Vagina (tissue), 2 donors: ENCODE measurements at regions not wholly inside any gene's neighbourhood (a gene's known extent, or its start where the extent isn't known, plus 50 kb on each side); places are given as distances from the start of the nearest gene placed in this dataset.
"Not testable (repeated sequence)": the region's sequence is repeated elsewhere in the genome, so short reads cannot be mapped to it uniquely, and the experiment has no call there.

ENCODE experiments used
- POLR2A ChIP-seq, 2 donors: fragments of 450-650 bp; IDR thresholded peaks; one replicate each; pipeline ENCODE4 v1.6.1; 2017; ENCODE audit warnings: antibody characterized with exemption in 2 of 2, mild to moderate bottlenecking in 2 of 2, moderate library complexity in 2 of 2
- TF ChIP-seq, protein P1 (sequence below), 3 experiments: fragments of 450-650 bp in 2 of 3; fragments of 200-600 bp in 1 of 3; sonication (generic) in 1 of 3; IDR thresholded peaks; one replicate each; pipeline ENCODE4 v1.5.1; 2017 to 2019; ENCODE audit warnings: antibody characterized with exemption in 3 of 3, mild to moderate bottlenecking in 2 of 3, moderate library complexity in 2 of 3

GRCh38 chr6:168168330-168168729 is 89.3 kb upstream of the FRMD1 start:
- TF ChIP-seq, protein P1, sequence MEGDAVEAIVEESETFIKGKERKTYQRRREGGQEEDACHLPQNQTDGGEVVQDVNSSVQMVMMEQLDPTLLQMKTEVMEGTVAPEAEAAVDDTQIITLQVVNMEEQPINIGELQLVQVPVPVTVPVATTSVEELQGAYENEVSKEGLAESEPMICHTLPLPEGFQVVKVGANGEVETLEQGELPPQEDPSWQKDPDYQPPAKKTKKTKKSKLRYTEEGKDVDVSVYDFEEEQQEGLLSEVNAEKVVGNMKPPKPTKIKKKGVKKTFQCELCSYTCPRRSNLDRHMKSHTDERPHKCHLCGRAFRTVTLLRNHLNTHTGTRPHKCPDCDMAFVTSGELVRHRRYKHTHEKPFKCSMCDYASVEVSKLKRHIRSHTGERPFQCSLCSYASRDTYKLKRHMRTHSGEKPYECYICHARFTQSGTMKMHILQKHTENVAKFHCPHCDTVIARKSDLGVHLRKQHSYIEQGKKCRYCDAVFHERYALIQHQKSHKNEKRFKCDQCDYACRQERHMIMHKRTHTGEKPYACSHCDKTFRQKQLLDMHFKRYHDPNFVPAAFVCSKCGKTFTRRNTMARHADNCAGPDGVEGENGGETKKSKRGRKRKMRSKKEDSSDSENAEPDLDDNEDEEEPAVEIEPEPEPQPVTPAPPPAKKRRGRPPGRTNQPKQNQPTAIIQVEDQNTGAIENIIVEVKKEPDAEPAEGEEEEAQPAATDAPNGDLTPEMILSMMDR (IDR thresholded peaks at IDR 0.05): not testable (repeated sequence)
- TF ChIP-seq POLR2A (IDR thresholded peaks at IDR 0.05): not testable (repeated sequence)
